ENCODE measurements at regions not wholly inside any gene's neighbourhood (a gene's known extent, or its start where the extent isn't known, plus 50 kb on each side); places are given as distances from the start of the nearest gene placed in this dataset.

DNA sequence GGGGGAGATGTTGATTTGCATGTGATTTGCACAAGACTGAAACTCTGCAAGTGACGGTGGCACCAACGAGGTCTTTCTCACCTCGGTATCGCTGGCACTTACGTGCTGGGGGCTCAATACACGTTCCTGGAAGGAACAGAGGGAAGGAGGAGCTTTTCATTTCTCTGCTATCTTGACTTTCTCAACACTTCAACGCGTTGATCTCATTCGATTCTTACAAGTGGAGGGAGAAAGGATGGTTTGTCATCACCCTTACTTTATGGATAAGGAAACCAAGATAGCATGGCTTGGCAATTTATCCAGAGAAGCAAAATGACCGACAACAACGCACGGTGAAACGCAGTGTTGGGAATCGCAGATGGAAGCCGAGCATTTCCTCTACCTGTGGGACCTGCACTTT lies 87.3 kb upstream of the RFLNA start:
- no peak overlapping the region for H2AK5ac ChIP-seq (ENCODE audit: low read depth, low read length)
- H3K23ac ChIP-seq (ENCODE audit: low read depth, low read length, poor library complexity): no peak overlapping the region
- H3K9me3 ChIP-seq (replicated peaks in 1 of 2; ENCODE audit: control insufficient read depth in 2 of 2, insufficient read depth in 1 of 2, low read depth in 1 of 2, low read length in 2 of 2): peaks cover 6 to 8% of the 10 kb centered on the region in 2 donors
- no peak overlapping the region for H3K27ac ChIP-seq (replicated peaks; ENCODE audit: low read length)
- no peak overlapping the region for H2BK15ac ChIP-seq (ENCODE audit: low read length)
- H3K4me2 ChIP-seq (ENCODE audit: insufficient read depth, low read length, poor library complexity, severe bottlenecking): no peak overlapping the region
- H3K27me3 ChIP-seq (ENCODE audit: control insufficient read depth in 3 of 3, insufficient read depth in 3 of 3, low read depth in 1 of 3, low read length in 3 of 3): no peaks in the 10 kb centered on the region
- H3K14ac ChIP-seq (ENCODE audit: low read length): no peak overlapping the region
- H3K4me3 ChIP-seq (ENCODE audit: low read length in 2 of 2): no peak overlapping the region
- H3K4me1 ChIP-seq (ENCODE audit: control insufficient read depth in 2 of 2, insufficient read depth in 1 of 2, low read depth in 1 of 2, low read length in 2 of 2): peaks cover 0 to 1% of the 10 kb centered on the region in 2 donors
- no peak overlapping the region for H3K4ac ChIP-seq (ENCODE audit: low read length)
- H3K36me3 ChIP-seq (replicated peaks in 1 of 2; ENCODE audit: control insufficient read depth in 2 of 2, insufficient read depth in 2 of 2, low read length in 2 of 2): no peaks in the 10 kb centered on the region
- H3K18ac ChIP-seq (ENCODE audit: low read length): no peak overlapping the region
- no peak overlapping the region for H2BK120ac ChIP-seq (ENCODE audit: low read depth, low read length)
- no peak overlapping the region for H2AFZ ChIP-seq (ENCODE audit: low read length)
- no peak overlapping the region for H3K9ac ChIP-seq (ENCODE audit: low read depth, low read length, poor library complexity)
- H2BK5ac ChIP-seq (ENCODE audit: low read length): no peak overlapping the region
- DNase-seq (ENCODE audit: low spot score): no peak
- H3K79me1 ChIP-seq (ENCODE audit: low read depth, low read length): no peaks in the 10 kb centered on the region
- H4K91ac ChIP-seq (ENCODE audit: low read depth, low read length, poor library complexity): no peak overlapping the region
- no peak overlapping the region for H2BK12ac ChIP-seq (ENCODE audit: low read length)
- no CpG with 5 or more reads among the region's 15 CpGs for WGBS, 2 donors (ENCODE audit: extremely low coverage in 2 of 2, insufficient read length in 2 of 2, insufficient replicate concordance in 1 of 2)
- H4K8ac ChIP-seq (ENCODE audit: low read depth, low read length): no peak overlapping the region

GRCh38 chr12:124208489-124208888 lies 86.4 kb upstream of the RFLNA start:
- Histone ChIP-seq H3K9me3 (replicated peaks in 1 of 2; ENCODE audit: control insufficient read depth in 2 of 2, insufficient read depth in 1 of 2, low read depth in 1 of 2, low read length in 2 of 2) (peaks cover 6 to 8% of the 10 kb centered on the region in 2 donors), H3K27me3 (ENCODE audit: control insufficient read depth in 3 of 3, insufficient read depth in 3 of 3, low read depth in 1 of 3, low read length in 3 of 3) (no peaks in the 10 kb centered on the region), H4K8ac (ENCODE audit: low read depth, low read length) (no peak overlapping the region), H3K18ac (ENCODE audit: low read length) (peak overlapping the region; percentile 67), H2BK120ac (ENCODE audit: low read depth, low read length) (no peak overlapping the region), H3K9ac (ENCODE audit: low read depth, low read length, poor library complexity) (no peak overlapping the region), H2AK5ac (ENCODE audit: low read depth, low read length) (no peak overlapping the region), H2BK5ac (ENCODE audit: low read length) (no peak overlapping the region), H2BK15ac (ENCODE audit: low read length) (peak overlapping the region; percentile 27), H2BK12ac (ENCODE audit: low read length) (no peak overlapping the region), H3K14ac (ENCODE audit: low read length) (peak overlapping the region; percentile 32), H3K23ac (ENCODE audit: low read depth, low read length, poor library complexity) (no peak overlapping the region), H3K36me3 (replicated peaks in 1 of 2; ENCODE audit: control insufficient read depth in 2 of 2, insufficient read depth in 2 of 2, low read length in 2 of 2) (no peaks in the 10 kb centered on the region), H3K4me3 (ENCODE audit: low read length in 2 of 2) (no peak overlapping the region), H3K4me2 (ENCODE audit: insufficient read depth, low read length, poor library complexity, severe bottlenecking) (no peak overlapping the region), H3K4ac (ENCODE audit: low read length) (no peak overlapping the region), H4K91ac (ENCODE audit: low read depth, low read length, poor library complexity) (no peak overlapping the region), H3K79me1 (ENCODE audit: low read depth, low read length) (no peaks in the 10 kb centered on the region), H3K4me1 (ENCODE audit: control insufficient read depth in 2 of 2, insufficient read depth in 1 of 2, low read depth in 1 of 2, low read length in 2 of 2) (peaks cover 0 to 1% of the 10 kb centered on the region in 2 donors), H3K27ac (replicated peaks; ENCODE audit: low read length) (no peak overlapping the region), H2AFZ (ENCODE audit: low read length) (no peak overlapping the region)
- DNase-seq (ENCODE audit: low spot score): no peak
- no CpG with 5 or more reads among the region's 15 CpGs for WGBS, 2 donors (ENCODE audit: extremely low coverage in 2 of 2, insufficient read length in 2 of 2, insufficient replicate concordance in 1 of 2)

- H2BK15ac ChIP-seq (ENCODE audit: low read length): no peak overlapping the region
- H3K79me1 ChIP-seq (ENCODE audit: low read depth, low read length): no peaks in the 10 kb centered on the region
- H3K4me1 ChIP-seq (ENCODE audit: control insufficient read depth in 2 of 2, insufficient read depth in 1 of 2, low read depth in 1 of 2, low read length in 2 of 2): peaks cover 0 to 1% of the 10 kb centered on the region in 2 donors
- no peak overlapping the region for H3K4me3 ChIP-seq (ENCODE audit: low read length in 2 of 2)
- H4K8ac ChIP-seq (ENCODE audit: low read depth, low read length): no peak overlapping the region
- H3K4me2 ChIP-seq (ENCODE audit: insufficient read depth, low read length, poor library complexity, severe bottlenecking): no peak overlapping the region
- DNase-seq (ENCODE audit: low spot score): no peak
- H2BK5ac ChIP-seq (ENCODE audit: low read length): no peak overlapping the region
- no peak overlapping the region for H3K9ac ChIP-seq (ENCODE audit: low read depth, low read length, poor library complexity)
- no peak overlapping the region for H2AFZ ChIP-seq (ENCODE audit: low read length)
- H3K4ac ChIP-seq (ENCODE audit: low read length): no peak overlapping the region
- no peak overlapping the region for H3K23ac ChIP-seq (ENCODE audit: low read depth, low read length, poor library complexity)
- H3K18ac ChIP-seq (ENCODE audit: low read length): no peak overlapping the region
- no peaks in the 10 kb centered on the region for H3K36me3 ChIP-seq (replicated peaks in 1 of 2; ENCODE audit: control insufficient read depth in 2 of 2, insufficient read depth in 2 of 2, low read length in 2 of 2)
- no peak overlapping the region for H3K27ac ChIP-seq (replicated peaks; ENCODE audit: low read length)
- H2AK5ac ChIP-seq (ENCODE audit: low read depth, low read length): no peak overlapping the region
- H4K91ac ChIP-seq (ENCODE audit: low read depth, low read length, poor library complexity): no peak overlapping the region
- no CpG with 5 or more reads among the region's 4 CpGs for WGBS, 2 donors (ENCODE audit: extremely low coverage in 2 of 2, insufficient read length in 2 of 2, insufficient replicate concordance in 1 of 2)
- no peaks in the 10 kb centered on the region for H3K27me3 ChIP-seq (ENCODE audit: control insufficient read depth in 3 of 3, insufficient read depth in 3 of 3, low read depth in 1 of 3, low read length in 3 of 3)
- H2BK12ac ChIP-seq (ENCODE audit: low read length): no peak overlapping the region
- no peak overlapping the region for H3K14ac ChIP-seq (ENCODE audit: low read length)
- no peak overlapping the region for H2BK120ac ChIP-seq (ENCODE audit: low read depth, low read length)
- H3K9me3 ChIP-seq (replicated peaks in 1 of 2; ENCODE audit: control insufficient read depth in 2 of 2, insufficient read depth in 1 of 2, low read depth in 1 of 2, low read length in 2 of 2): peaks cover 12 to 21% of the 10 kb centered on the region in 2 donors
Observed at GRCh38 chr12:124210991-124211577, 83.8 kb upstream of the RFLNA start.

- Histone ChIP-seq H4K8ac (ENCODE audit: low read depth, low read length) (no peak overlapping the region), H2AK5ac (ENCODE audit: low read depth, low read length) (no peak overlapping the region), H3K4me2 (ENCODE audit: insufficient read depth, low read length, poor library complexity, severe bottlenecking) (no peak overlapping the region), H3K14ac (ENCODE audit: low read length) (no peak overlapping the region), H3K27me3 (ENCODE audit: control insufficient read depth in 3 of 3, insufficient read depth in 3 of 3, low read depth in 1 of 3, low read length in 3 of 3) (no peaks in the 10 kb centered on the region), H4K91ac (ENCODE audit: low read depth, low read length, poor library complexity) (no peak overlapping the region), H2BK15ac (ENCODE audit: low read length) (no peak overlapping the region), H2BK5ac (ENCODE audit: low read length) (no peak overlapping the region), H3K18ac (ENCODE audit: low read length) (no peak overlapping the region), H3K4ac (ENCODE audit: low read length) (no peak overlapping the region), H3K23ac (ENCODE audit: low read depth, low read length, poor library complexity) (no peak overlapping the region), H3K4me3 (ENCODE audit: low read length in 2 of 2) (no peak overlapping the region), H3K9ac (ENCODE audit: low read depth, low read length, poor library complexity) (no peak overlapping the region), H3K9me3 (replicated peaks in 1 of 2; ENCODE audit: control insufficient read depth in 2 of 2, insufficient read depth in 1 of 2, low read depth in 1 of 2, low read length in 2 of 2) (peaks cover 12 to 24% of the 10 kb centered on the region in 2 donors), H2BK120ac (ENCODE audit: low read depth, low read length) (no peak overlapping the region), H2BK12ac (ENCODE audit: low read length) (no peak overlapping the region), H3K4me1 (ENCODE audit: control insufficient read depth in 2 of 2, insufficient read depth in 1 of 2, low read depth in 1 of 2, low read length in 2 of 2) (peaks cover under 1 to 1% of the 10 kb centered on the region in 2 donors), H3K27ac (replicated peaks; ENCODE audit: low read length) (no peak overlapping the region), H3K79me1 (ENCODE audit: low read depth, low read length) (no peaks in the 10 kb centered on the region), H2AFZ (ENCODE audit: low read length) (no peak overlapping the region), H3K36me3 (replicated peaks in 1 of 2; ENCODE audit: control insufficient read depth in 2 of 2, insufficient read depth in 2 of 2, low read length in 2 of 2) (no peaks in the 10 kb centered on the region)
- WGBS, 2 donors (ENCODE audit: extremely low coverage in 2 of 2, insufficient read length in 2 of 2, insufficient replicate concordance in 1 of 2): no CpG with 5 or more reads among the region's 2 CpGs
- no peak for DNase-seq (ENCODE audit: low spot score)
Observed at GRCh38 chr12:124211753-124212152, 83.1 kb upstream of the RFLNA start.
